Endothelial cell of umbilical vein (primary cell): ENCODE measurements at regions not wholly inside any gene's neighbourhood (a gene's known extent, or its start where the extent isn't known, plus 50 kb on each side); places are given as distances from the start of the nearest gene placed in this dataset.
A peak's percentile ranks its signal among the peaks of the same experiment; 100 is the strongest.
"Not testable (repeated sequence)": the region's sequence is repeated elsewhere in the genome, so short reads cannot be mapped to it uniquely, and the experiment has no call there.

Experiments used
- BruUV-seq: library from RNA; stranded (reverse); fragments of 400-500 nt; replicated peaks from 2 replicates; lab custom pipeline; 2021; lab: Mats Ljungman, UMichigan
- CTCF ChIA-PET: fragments of 300-600, 350-600 bp; sonication (Branson Sonifier 250); formaldehyde crosslinking; loops from one replicate; lab custom pipeline; 2021; ENCODE audit warnings: antibody characterized with exemption, inconsistent platforms; lab: Charles Lee
- POLR2A ChIA-PET: fragments of 300-600, 350-600 bp; sonication (Branson Sonifier 250); formaldehyde crosslinking; loops from one replicate; lab custom pipeline; 2021; ENCODE audit warnings: antibody characterized with exemption, inconsistent platforms; lab: Charles Lee
- DNase-seq: peaks from one replicate; pipeline ENCODE4 v3.0.0-alpha.2; 2011; ENCODE audit warnings: low read depth, low spot score
- FAIRE-seq: peaks from 2 replicates; lab custom pipeline; 2011; peaks lifted over from hg19 to GRCh38; lab: Jason Lieb, UNC
- H2AFZ ChIP-seq: 2 replicates; pipeline ENCODE4 v1.6.0; 2012; ENCODE audit warnings: low read depth, low read length, control low read depth, inconsistent platforms
- H3K27ac ChIP-seq: 2 replicates; pipeline ENCODE4 v1.5.1; 2011; ENCODE audit warnings: low read depth, mild to moderate bottlenecking, control low read depth, low read length, moderate library complexity; ENCODE audit not compliant: insufficient read depth
- H3K27me3 ChIP-seq, 2 experiments: 2 replicates each; pipeline versions ENCODE4 v1.6.0 to v1.6.1; 2011; ENCODE audit warnings: low read length in 2 of 2, mixed read lengths in 1 of 2; ENCODE audit not compliant: control insufficient read depth in 2 of 2, insufficient read depth in 2 of 2
- H3K36me3 ChIP-seq, 2 experiments: 2 replicates in 1 of 2; 3 replicates in 1 of 2; pipeline ENCODE4 v1.5.1; 2011; ENCODE audit warnings: low read length in 2 of 2, mild to moderate bottlenecking in 1 of 2, moderate library complexity in 1 of 2; ENCODE audit not compliant: control insufficient read depth in 2 of 2, insufficient read depth in 2 of 2; ENCODE audit errors: extremely low read depth in 1 of 2
- H3K4me1 ChIP-seq: 3 replicates; pipeline ENCODE4 v1.5.1; 2011; ENCODE audit warnings: mild to moderate bottlenecking, low read length; ENCODE audit not compliant: control insufficient read depth, insufficient read depth; ENCODE audit errors: extremely low read depth
- H3K4me2 ChIP-seq: 2 replicates; pipeline ENCODE4 v1.6.1; 2011; ENCODE audit warnings: low read length, control low read depth, mixed read lengths; ENCODE audit not compliant: insufficient read depth
- H3K4me3 ChIP-seq, 3 experiments: fragments of 200-600 bp in 1 of 3; sonication (generic), shearing (Covaris generic) in 1 of 3; replicated peaks in 1 of 3; 2 replicates each; pipeline ENCODE4 v1.5.1; 2011 to 2016; ENCODE audit warnings: control low read depth in 3 of 3, low read length in 3 of 3, mild to moderate bottlenecking in 2 of 3, inconsistent platforms in 1 of 3, low read depth in 1 of 3, moderate library complexity in 1 of 3; ENCODE audit not compliant: insufficient read depth in 1 of 3
- H3K79me2 ChIP-seq: 2 replicates; pipeline ENCODE4 v1.6.0; 2012; ENCODE audit warnings: low read length, inconsistent platforms; ENCODE audit not compliant: control insufficient read depth, insufficient read depth
- H3K9ac ChIP-seq: replicated peaks from 2 replicates; pipeline ENCODE3; 2011; ENCODE audit warnings: low read length, control low read depth; ENCODE audit not compliant: insufficient read depth; ENCODE audit errors: extremely low read depth
- H3K9me1 ChIP-seq: replicated peaks from 3 replicates; pipeline ENCODE4 v1.6.0; 2011; ENCODE audit warnings: mild to moderate bottlenecking, low read length; ENCODE audit not compliant: control insufficient read depth, insufficient read depth; ENCODE audit errors: extremely low read depth
- H3K9me3 ChIP-seq: replicated peaks from 2 replicates; pipeline ENCODE4 v1.5.1; 2012; ENCODE audit warnings: low read length, inconsistent platforms; ENCODE audit not compliant: control insufficient read depth, insufficient read depth
- H4K20me1 ChIP-seq: replicated peaks from 2 replicates; pipeline ENCODE3; 2011; ENCODE audit warnings: mild to moderate bottlenecking, low read length; ENCODE audit not compliant: control insufficient read depth, insufficient read depth; ENCODE audit errors: extremely low read depth
- dilution Hi-C: fragments of 300-500 bp; cut with MboI; formaldehyde crosslinking; loops from one replicate; pipeline ENCODE4 v1.15.0; 2019; ENCODE audit warnings: low sequenced_read_pairs; ENCODE audit not compliant: extremely low pct_ligation_motif_present
- intact Hi-C: fragments of 100-400 bp; cut with micrococcal nuclease; formaldehyde crosslinking; loops from one replicate; pipeline ENCODE4 v1.10.0; 2022

DNA sequence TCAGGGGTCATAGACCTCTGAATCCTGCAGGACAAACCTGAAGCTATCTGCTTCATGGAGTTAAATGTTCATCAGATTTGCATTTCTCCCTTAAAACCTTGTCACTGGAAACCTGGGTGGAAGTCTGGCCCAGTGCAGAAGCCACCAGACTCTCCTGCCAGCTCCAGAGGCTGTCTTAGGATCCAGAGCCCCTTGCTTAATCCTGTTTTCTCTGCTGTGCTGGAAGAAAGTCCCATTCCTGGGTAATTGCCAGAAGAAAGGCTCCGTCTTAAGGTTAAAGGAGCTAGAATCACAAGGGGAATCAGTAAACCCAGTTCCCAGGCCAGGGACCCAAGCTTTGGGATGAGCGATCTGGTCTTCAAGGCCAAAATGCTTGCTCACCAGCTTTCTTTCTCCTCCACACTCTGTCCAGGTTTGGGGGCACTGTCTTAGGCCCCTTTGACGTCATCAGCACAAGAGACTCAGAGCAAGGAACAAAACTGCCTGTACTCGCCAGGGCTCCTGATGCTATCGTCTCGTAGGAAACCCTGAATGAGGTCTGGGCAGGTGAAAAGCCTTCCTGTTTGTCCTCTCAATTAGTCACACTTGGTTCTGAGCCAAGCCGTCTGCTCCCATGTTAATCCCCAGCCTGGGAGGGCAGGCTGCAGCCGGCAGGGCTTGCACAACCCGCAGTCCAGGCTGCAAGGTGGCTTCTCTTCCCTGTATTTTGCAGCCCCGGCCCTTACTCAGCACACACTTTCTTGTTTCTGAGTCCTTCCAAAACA is 4500.2 kb upstream of the TPTE start:
- H4K20me1 ChIP-seq, H3K4me1 ChIP-seq, H3K27me3 ChIP-seq, DNase-seq, intact Hi-C loops, POLR2A ChIA-PET, H3K79me2 ChIP-seq, FAIRE-seq, H3K4me2 ChIP-seq, dilution Hi-C loops, H3K27ac ChIP-seq, H2AFZ ChIP-seq, CTCF ChIA-PET, H3K9me3 ChIP-seq, H3K36me3 ChIP-seq, H3K4me3 ChIP-seq, H3K9ac ChIP-seq, H3K9me1 ChIP-seq: not testable (repeated sequence)
- BruUV-seq = TSS peak; percentile 94

DNA sequence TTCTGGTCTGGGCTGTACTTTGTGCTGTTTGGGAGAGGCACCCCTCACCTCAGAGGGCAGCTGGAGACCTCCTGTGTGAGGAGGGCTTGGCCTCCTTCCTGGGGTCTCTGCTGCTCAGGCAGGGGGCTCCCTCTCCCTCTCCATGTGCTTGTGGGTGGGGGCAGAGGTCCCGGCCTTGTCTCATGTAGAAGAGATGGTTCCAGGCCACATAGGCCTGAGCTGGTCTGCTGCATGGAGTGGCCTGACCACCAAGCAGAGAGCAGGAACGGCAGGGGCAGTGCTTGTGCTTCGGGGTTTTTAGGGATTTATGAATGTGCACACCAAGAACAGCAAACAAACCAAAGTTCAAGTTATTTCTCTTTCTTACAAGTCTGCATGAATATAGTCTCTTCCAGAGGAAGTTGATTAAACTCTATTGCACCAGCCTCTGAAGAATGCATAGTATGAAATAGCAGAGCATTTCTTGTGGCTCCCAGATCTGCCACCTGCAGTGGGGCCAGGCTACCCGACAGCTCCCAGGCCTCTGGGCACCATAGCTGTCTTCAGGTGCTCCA is 4499.6 kb upstream of the TPTE start:
- H3K9ac ChIP-seq, dilution Hi-C loops, BruUV-seq, H3K9me1 ChIP-seq, H4K20me1 ChIP-seq, H3K36me3 ChIP-seq, FAIRE-seq, H3K79me2 ChIP-seq, H3K4me2 ChIP-seq, H3K27ac ChIP-seq, H3K27me3 ChIP-seq, intact Hi-C loops, POLR2A ChIA-PET, CTCF ChIA-PET, H3K4me3 ChIP-seq, H2AFZ ChIP-seq, H3K9me3 ChIP-seq, DNase-seq, H3K4me1 ChIP-seq: not testable (repeated sequence)

DNA sequence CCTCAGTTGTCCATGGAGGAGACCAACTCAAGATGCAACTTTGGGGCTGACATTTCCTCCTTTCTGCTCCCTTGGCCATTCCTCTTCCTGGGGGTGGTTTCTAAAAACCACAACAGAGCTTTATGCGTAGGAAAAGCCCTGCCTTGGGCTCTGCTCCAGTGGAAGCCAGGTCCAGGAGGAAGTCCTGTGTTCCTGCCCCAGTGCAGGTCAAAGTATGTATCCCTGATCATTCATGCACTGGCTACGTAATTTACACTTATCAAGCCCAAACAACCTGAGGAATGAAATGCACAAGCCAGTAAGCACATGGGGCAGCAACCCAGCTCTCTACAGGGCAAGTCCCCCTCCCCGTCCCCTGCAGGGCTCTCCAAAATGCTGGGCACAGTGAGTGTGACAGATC is 4498.1 kb upstream of the TPTE start:
- H3K27ac ChIP-seq, H3K4me2 ChIP-seq, dilution Hi-C loops, H3K4me1 ChIP-seq, H3K36me3 ChIP-seq, H3K79me2 ChIP-seq, H2AFZ ChIP-seq, H3K27me3 ChIP-seq, DNase-seq, H3K9me3 ChIP-seq, H3K4me3 ChIP-seq, H3K9ac ChIP-seq, H3K9me1 ChIP-seq, CTCF ChIA-PET, BruUV-seq, FAIRE-seq, POLR2A ChIA-PET, H4K20me1 ChIP-seq, intact Hi-C loops: not testable (repeated sequence)

- CTCF ChIA-PET, intact Hi-C loops: not testable (repeated sequence)
Observed at GRCh38 chr21:6025139-6025538, 4496.2 kb upstream of the TPTE start.

More at GRCh38 chr21:6025139-6025538, 4496.2 kb upstream of the TPTE start:
- H3K4me1 ChIP-seq, H2AFZ ChIP-seq, H3K9me3 ChIP-seq, H3K9ac ChIP-seq, H3K27ac ChIP-seq, H3K27me3 ChIP-seq, BruUV-seq, H3K4me2 ChIP-seq, DNase-seq, H3K9me1 ChIP-seq, POLR2A ChIA-PET, H3K36me3 ChIP-seq, FAIRE-seq, H3K4me3 ChIP-seq, H4K20me1 ChIP-seq, dilution Hi-C loops, H3K79me2 ChIP-seq: not testable (repeated sequence)
